ENCODE measurements at regions not wholly inside any gene's neighbourhood (a gene's known extent, or its start where the extent isn't known, plus 50 kb on each side); places are given as distances from the start of the nearest gene placed in this dataset.

DNA sequence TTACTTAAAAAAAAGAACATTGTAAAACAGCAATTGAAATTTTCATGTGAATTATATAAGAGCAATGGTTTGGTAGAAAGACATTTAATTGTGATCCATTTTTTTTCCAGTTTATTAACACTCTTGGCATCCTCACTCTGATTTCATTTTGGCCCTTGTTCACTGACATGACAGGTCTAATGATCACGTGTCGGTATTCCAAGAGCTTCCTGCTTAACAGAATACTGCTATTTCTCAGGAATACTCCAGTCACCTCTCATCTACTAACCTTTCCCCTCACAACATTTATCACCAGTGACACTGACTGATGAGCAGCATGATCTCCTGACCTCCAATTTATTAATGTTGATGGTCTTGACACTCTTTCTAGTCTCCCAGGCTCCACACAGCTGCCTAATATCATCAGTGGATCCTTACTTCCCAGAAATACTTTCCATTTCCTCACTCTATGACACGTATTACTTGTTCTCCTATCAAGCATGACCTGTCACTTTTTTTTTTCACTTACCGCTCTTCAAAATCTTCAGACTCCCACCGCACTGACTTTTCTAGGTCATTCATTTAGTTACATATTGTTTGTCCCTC, 847.8 kb upstream of the SLIT2 start:
- dilution Hi-C loops (cut with MboI; ENCODE audit: extremely low pct_ligation_motif_present, low sequenced_read_pairs) (no loop called here), intact Hi-C loops (cut with micrococcal nuclease) (no loop called here)
- Histone ChIP-seq H3K36me3 (ENCODE audit: control insufficient read depth in 2 of 2, extremely low read depth in 1 of 2, insufficient read depth in 2 of 2, low read length in 2 of 2) (no peaks in the 10 kb centered on the region), H3K4me3 (replicated peaks in 1 of 3; ENCODE audit: insufficient read depth in 1 of 3, low read depth in 1 of 3, low read length in 3 of 3) (no peak overlapping the region), H3K4me2 (ENCODE audit: insufficient read depth, low read length) (no peak overlapping the region), H3K4me1 (ENCODE audit: control insufficient read depth, extremely low read depth, insufficient read depth, low read length) (peaks cover 4% of the 10 kb centered on the region), H4K20me1 (replicated peaks; ENCODE audit: control insufficient read depth, extremely low read depth, insufficient read depth, low read length) (no peaks in the 10 kb centered on the region), H2AFZ (ENCODE audit: low read depth, low read length) (no peak overlapping the region), H3K27me3 (ENCODE audit: control insufficient read depth in 2 of 2, insufficient read depth in 2 of 2, low read length in 2 of 2) (no peaks in the 10 kb centered on the region), H3K9me3 (replicated peaks; ENCODE audit: control insufficient read depth, insufficient read depth, low read length) (no peaks in the 10 kb centered on the region), H3K27ac (ENCODE audit: insufficient read depth, low read depth, low read length) (no peak overlapping the region), H3K79me2 (ENCODE audit: control insufficient read depth, insufficient read depth, low read length) (no peaks in the 10 kb centered on the region), H3K9me1 (replicated peaks; ENCODE audit: control insufficient read depth, extremely low read depth, insufficient read depth, low read length) (no peaks in the 10 kb centered on the region), H3K9ac (replicated peaks; ENCODE audit: extremely low read depth, insufficient read depth, low read length) (no peak overlapping the region)
- BruUV-seq (replicated peaks), result no TSS peak
- no peak for TF ChIP-seq GATA2 (IDR thresholded peaks at IDR 0.05; ENCODE audit: insufficient read depth, insufficient read length, low read depth, low read length)
- TF ChIP-seq POLR2AphosphoS5 (IDR thresholded peaks at IDR 0.05; ENCODE audit: insufficient read depth, low read depth, low read length), result no peak
- TF ChIP-seq, protein P1, sequence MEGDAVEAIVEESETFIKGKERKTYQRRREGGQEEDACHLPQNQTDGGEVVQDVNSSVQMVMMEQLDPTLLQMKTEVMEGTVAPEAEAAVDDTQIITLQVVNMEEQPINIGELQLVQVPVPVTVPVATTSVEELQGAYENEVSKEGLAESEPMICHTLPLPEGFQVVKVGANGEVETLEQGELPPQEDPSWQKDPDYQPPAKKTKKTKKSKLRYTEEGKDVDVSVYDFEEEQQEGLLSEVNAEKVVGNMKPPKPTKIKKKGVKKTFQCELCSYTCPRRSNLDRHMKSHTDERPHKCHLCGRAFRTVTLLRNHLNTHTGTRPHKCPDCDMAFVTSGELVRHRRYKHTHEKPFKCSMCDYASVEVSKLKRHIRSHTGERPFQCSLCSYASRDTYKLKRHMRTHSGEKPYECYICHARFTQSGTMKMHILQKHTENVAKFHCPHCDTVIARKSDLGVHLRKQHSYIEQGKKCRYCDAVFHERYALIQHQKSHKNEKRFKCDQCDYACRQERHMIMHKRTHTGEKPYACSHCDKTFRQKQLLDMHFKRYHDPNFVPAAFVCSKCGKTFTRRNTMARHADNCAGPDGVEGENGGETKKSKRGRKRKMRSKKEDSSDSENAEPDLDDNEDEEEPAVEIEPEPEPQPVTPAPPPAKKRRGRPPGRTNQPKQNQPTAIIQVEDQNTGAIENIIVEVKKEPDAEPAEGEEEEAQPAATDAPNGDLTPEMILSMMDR (IDR thresholded peaks at IDR 0.05; ENCODE audit: extremely low read depth in 1 of 2, insufficient read depth in 1 of 2, low read depth in 1 of 2, low read length in 2 of 2), result no peak
- TF ChIP-seq POLR2A (IDR thresholded peaks at IDR 0.05; ENCODE audit: low read depth, low read length), result no peak
- CTCF ChIA-PET, result no interaction called here
- no peak for DNase-seq (ENCODE audit: low read depth, low spot score)
- FAIRE-seq, result no peak
- POLR2A ChIA-PET, result no interaction called here

DNA sequence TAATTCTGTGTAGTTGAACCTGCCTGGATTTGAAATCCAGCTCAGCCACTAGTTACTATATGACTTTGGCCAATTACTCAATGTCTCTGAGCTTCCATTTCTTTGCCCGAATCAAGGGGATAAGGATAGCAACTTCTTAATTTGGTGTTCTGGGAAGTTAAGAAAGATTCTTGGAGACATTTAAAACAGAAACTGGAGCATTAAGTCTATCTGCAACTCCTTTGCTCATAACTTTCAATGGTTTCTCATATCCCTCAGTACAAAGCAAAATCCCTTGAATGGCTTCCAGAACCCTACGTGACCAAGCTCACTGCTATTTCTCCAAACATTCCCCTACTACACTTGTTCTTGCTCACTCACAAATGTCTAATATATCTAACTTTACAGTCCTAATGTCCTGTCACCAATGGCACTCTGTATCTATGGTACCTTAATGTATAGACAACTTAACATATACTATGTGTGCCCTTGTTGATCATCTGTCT, 849.1 kb upstream of the SLIT2 start:
- POLR2A ChIA-PET, result no interaction called here
- Histone ChIP-seq H3K27ac (ENCODE audit: insufficient read depth, low read depth, low read length) (no peak overlapping the region), H3K9me3 (replicated peaks; ENCODE audit: control insufficient read depth, insufficient read depth, low read length) (no peaks in the 10 kb centered on the region), H3K79me2 (ENCODE audit: control insufficient read depth, insufficient read depth, low read length) (no peaks in the 10 kb centered on the region), H3K4me2 (ENCODE audit: insufficient read depth, low read length) (no peak overlapping the region), H3K4me1 (ENCODE audit: control insufficient read depth, extremely low read depth, insufficient read depth, low read length) (peaks cover 4% of the 10 kb centered on the region), H3K9me1 (replicated peaks; ENCODE audit: control insufficient read depth, extremely low read depth, insufficient read depth, low read length) (no peaks in the 10 kb centered on the region), H3K27me3 (ENCODE audit: control insufficient read depth in 2 of 2, insufficient read depth in 2 of 2, low read length in 2 of 2) (no peaks in the 10 kb centered on the region), H4K20me1 (replicated peaks; ENCODE audit: control insufficient read depth, extremely low read depth, insufficient read depth, low read length) (no peaks in the 10 kb centered on the region), H3K9ac (replicated peaks; ENCODE audit: extremely low read depth, insufficient read depth, low read length) (no peak overlapping the region), H3K4me3 (replicated peaks in 1 of 3; ENCODE audit: insufficient read depth in 1 of 3, low read depth in 1 of 3, low read length in 3 of 3) (no peak overlapping the region), H3K36me3 (ENCODE audit: control insufficient read depth in 2 of 2, extremely low read depth in 1 of 2, insufficient read depth in 2 of 2, low read length in 2 of 2) (no peaks in the 10 kb centered on the region), H2AFZ (ENCODE audit: low read depth, low read length) (no peak overlapping the region)
- FAIRE-seq, result no peak
- DNase-seq (ENCODE audit: low read depth, low spot score), result no peak
- intact Hi-C loops (cut with micrococcal nuclease), result no loop called here
- BruUV-seq (replicated peaks), result no TSS peak
- CTCF ChIA-PET, result no interaction called here
- TF ChIP-seq JUN (IDR thresholded peaks at IDR 0.05; ENCODE audit: borderline replicate concordance, insufficient read depth, insufficient read length, low read depth), result no peak
- TF ChIP-seq EZH2 (IDR thresholded peaks at IDR 0.05; ENCODE audit: borderline replicate concordance, low read depth, low read length, severe bottlenecking), result no peak
- no peak for TF ChIP-seq POLR2A (IDR thresholded peaks at IDR 0.05; ENCODE audit: low read depth, low read length)
- no peak for TF ChIP-seq MAX (IDR thresholded peaks at IDR 0.05; ENCODE audit: insufficient read depth, insufficient read length)
- no peak for TF ChIP-seq GATA2 (IDR thresholded peaks at IDR 0.05; ENCODE audit: insufficient read depth, insufficient read length, low read depth, low read length)
- no peak for TF ChIP-seq FOS (IDR thresholded peaks at IDR 0.05; ENCODE audit: borderline replicate concordance, insufficient read depth, low read length)
- no peak for TF ChIP-seq POLR2AphosphoS5 (IDR thresholded peaks at IDR 0.05; ENCODE audit: insufficient read depth, low read depth, low read length)
- no peak for TF ChIP-seq MYC (IDR thresholded peaks at IDR 0.05; ENCODE audit: low read depth, low read length)
- TF ChIP-seq, protein P1 (IDR thresholded peaks at IDR 0.05; ENCODE audit: extremely low read depth in 1 of 2, insufficient read depth in 1 of 2, low read depth in 1 of 2, low read length in 2 of 2), result no peak
- dilution Hi-C loops (cut with MboI; ENCODE audit: extremely low pct_ligation_motif_present, low sequenced_read_pairs), result no loop called here

Data from endothelial cell of umbilical vein (primary cell).